GM19372 (cell line): ENCODE measurements at regions not wholly inside any gene's neighbourhood (a gene's known extent, or its start where the extent isn't known, plus 50 kb on each side); places are given as distances from the start of the nearest gene placed in this dataset.

Source experiments
- ATAC-seq: cut with Tn5 transposase; IDR thresholded peaks from one replicate; pipeline ENCODE4 v1.9.1; 2021; ENCODE audit warnings: mild to moderate bottlenecking, low read depth, moderate library complexity; ENCODE audit not compliant: unreplicated experiment

DNA sequence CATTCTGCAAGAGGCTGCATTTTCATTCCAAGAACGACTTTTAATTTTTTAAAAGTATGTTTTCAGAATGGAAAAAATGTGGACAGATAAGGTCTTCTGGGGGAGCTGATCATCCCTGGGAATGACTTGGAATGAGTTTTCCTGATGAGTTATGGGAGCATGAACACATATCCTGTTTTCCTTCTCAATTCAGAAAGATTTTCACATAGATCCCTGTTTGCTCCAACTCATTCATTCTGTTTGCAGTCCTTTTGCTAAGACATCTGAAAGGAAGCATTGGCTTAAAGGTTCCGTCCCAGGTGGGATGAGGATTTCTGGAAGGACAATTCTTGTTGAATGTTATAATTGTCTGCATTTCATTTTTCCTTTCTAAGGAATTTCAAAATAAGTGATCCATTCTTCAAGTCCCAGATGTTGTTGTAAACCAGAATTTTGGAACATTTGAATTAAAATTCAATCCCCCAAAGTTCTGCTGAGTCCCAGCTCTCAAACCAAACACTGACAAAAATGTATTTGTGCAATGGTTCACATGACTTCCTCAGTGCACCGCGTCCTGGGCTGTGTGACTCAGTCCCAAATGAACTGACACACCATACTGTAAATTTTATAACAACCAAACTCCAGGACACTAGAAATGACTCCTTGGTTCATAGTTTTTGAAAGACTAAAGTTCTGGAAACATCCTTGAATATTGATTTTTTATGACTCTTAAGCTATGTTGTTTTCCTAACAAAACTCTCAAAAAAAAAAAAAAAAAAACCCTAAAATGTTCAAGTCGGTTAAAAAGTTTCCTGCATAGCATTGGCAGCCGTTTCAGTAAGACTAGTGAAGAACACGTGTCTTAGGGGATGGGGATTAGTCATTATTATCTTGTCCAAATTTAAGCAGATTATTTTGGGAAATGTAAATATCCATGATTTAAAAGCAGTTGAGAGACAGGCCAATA is 281.8 kb upstream of the TCF4 start:
- ATAC-seq = no peak

DNA sequence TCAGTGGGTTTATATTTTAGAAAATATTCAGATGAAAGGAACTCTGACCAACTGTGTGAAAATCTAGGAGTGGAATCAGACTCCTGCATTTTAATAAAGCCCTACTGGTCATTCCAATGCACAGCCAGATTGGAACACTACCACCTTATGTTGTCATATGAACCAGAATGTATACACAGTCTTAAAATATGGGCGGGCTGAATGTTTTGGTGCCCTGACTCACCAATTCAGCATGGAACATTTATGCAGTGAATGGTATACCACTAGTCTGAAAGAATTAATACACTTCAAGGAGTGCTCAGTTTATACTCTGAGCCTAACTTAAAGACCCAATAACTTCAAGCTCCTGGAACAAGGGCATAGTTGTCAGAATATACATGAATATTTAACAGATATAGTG is 280.9 kb upstream of the TCF4 start:
- no peak for ATAC-seq

DNA sequence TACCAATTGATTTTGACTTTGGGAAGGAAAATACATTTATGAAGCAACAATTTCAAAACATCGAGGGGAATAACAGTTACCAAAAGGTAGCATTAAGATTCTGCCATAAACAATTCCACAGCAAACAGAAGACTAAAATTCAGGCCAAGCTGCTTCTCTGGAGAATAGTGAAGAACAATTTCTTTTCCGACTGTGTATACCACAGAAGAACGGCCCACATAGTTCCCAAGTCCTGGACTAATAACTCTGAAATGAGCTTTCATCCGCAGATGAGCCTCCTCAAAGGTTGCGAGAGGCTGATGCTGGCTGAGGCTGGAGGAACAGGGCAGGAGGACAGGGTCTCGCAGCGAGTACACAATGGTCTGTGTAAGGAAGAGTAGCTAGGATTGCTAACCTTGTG is 278.9 kb upstream of the TCF4 start:
- no peak for ATAC-seq

DNA sequence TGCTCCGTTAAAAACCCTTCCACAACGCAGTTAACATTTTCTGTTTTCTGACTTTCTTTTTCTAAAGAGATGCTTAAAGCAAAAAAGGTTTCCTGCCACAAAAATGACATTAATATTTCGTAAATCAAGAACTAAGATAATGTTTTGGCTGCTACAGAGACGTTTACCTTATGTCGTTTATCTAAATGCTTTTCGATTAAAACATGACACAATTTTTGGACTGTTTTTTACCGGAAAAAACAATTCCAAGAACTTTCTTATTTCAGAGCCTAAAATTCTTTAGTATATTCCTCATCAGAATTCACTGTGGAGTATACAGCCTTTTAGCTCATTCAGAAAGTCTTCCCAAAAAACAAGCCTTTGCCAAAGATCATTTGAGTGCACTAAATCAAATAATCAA is 278.0 kb upstream of the TCF4 start:
- no peak for ATAC-seq

DNA sequence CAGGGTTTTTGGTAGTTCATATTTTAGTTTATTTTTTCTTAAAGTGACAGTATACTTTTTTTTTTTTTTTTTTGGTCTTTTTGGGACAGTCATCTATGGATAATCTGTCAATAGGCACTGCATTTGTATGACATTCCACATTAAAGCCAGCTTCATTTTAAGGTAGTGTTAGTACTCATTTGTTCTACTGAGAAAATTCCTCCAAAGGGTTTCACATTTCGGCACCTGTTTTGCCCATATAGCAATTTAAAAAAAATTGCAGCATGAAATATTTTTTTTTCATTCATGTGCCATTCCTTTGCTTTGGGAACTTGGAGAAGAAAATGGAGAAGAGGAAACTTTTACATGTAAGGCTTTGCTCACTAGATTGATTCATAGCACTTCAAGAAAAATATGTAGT is 276.3 kb upstream of the TCF4 start:
- ATAC-seq = no peak

DNA sequence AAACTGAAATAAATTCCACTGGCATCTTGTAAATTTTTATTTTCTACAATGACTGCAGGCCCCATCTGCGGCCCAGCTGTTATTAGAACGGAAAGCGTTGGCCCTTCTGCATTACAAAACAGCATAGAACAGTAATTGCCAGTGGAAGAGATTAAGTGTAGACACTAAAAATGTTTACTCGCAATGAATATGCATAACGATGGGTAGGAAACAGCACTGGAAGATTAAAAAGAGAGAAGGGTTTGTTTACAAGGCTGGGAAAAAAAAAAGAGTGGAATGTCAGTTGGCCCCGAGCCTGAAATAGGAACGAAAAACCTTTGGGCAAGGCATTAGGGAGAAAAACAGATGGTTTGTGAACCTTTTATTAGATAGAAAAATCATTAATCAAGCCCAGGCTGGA is 275.9 kb upstream of the TCF4 start:
- ATAC-seq = no peak

DNA sequence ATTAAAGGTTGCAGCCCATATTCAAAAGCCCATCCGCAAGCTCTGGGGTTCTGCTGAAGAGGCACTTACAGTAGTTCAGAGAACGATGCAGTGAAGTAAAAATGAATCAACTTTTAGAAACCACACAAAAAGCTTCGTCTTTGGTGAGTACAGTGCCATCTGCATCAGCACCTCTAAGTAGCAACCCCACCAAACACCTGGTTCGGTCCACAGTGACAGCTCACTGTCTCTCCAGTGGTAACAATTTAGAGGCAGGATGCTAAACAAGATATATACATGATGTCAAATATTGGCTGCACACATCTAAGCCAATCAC is 275.4 kb upstream of the TCF4 start:
- no peak for ATAC-seq

DNA sequence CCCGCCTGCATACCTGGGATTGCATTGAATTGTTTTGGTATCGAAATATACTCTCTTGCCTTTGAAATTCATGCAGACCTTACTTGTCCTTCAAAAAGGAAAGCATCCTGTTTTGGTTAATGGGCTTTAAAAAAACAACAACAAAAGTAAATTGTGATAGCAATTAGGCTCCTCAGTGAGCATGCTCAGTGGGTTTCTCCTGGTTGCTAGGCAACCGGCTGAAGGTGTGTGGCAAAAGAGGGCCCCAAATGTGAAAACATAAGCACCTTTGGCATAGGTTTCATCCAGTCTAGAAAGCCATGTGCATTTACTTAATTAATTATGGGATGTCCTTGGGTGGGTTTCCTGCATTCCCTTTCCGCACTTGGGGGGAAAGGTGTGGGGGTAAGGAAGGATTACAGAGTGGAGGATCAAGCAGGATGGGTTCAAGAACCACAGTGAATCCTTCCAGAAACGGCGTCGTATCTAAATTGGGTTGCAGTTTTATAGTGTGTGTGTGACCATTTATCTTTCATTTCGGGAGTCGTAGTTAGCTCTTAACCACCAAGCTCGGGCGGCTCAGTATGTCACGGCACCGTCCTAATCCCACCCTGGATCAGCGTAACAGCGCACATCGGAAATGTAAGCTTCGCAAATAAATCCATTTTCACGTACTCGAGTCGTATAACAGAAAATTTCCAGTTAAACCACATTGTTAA is 274.9 kb upstream of the TCF4 start:
- no peak for ATAC-seq

DNA sequence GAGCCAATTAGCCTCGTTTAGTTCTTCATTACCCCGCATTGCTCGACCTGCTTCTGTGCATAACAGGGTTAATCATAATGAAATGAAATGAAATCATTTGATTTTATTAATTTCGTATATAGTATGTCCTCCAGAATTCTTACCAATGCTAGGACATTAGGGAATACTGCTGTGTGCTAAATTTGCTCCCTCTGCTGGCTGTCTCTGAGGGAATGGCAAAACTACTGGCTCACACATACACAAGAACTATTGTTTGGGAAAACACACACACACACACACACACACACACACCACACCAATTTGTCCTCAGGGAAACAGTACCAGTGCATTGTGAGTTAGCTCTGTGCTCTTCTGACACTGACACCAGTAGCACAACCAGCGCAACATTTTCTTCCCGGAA is 273.3 kb upstream of the TCF4 start:
- no peak for ATAC-seq

DNA sequence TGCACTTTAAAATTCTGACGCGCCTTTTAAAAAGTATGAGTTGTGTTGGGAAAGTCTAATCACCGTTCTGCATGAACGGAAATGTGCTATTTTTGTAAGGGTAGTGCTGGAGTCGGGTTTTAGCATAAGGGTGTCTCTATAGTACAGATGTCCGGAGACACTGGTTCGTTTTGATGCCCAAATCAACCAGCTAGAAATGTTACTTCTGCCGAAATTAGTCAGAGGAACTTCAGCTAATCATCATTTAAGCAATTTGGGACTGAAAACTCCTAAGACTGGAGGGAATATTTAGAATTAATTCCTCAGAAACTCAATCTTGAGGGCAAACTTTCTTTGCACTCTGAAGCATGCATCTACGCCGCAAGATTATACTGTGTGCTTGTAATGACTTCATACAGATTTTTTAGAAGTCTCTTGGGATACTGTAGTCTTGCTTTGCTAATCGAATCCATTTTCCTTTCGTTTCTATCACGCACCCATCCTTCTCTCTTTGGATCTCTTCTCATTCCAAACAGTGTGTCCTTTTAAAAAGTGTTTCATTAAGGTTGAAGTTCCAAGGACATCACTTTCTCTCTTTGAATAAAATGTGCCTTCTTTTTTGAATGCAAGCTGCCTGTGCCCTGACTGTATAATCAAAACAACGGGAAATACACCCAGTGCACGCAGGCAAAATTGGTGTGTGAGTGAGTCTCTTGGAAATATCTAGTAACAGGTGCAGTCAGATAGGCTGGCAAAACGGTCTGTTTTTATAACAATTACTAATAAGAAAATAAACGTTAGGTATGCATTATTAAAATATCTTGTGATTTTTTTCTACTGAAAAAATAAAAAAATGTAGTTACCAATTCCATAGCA is 270.9 kb upstream of the TCF4 start:
- ATAC-seq = no peak

DNA sequence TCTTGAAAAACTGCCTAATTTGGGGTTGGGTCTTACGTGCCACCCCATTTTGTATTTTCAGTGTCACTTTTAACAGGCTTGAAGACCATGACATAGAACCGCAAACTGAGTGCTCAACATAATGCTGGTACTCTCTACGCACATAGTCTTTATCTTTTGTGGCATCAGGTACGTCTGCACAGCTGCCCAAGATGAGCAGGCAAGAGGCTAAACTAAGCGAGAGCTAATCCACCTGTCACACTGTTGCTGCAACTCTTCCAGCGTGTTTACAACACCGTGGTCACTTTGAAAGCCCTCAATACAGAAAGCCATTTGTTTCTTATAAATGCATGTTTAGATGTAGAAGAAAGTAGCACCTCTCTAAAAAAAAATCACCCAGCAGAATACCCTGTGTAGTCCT is 270.0 kb upstream of the TCF4 start:
- no peak for ATAC-seq

DNA sequence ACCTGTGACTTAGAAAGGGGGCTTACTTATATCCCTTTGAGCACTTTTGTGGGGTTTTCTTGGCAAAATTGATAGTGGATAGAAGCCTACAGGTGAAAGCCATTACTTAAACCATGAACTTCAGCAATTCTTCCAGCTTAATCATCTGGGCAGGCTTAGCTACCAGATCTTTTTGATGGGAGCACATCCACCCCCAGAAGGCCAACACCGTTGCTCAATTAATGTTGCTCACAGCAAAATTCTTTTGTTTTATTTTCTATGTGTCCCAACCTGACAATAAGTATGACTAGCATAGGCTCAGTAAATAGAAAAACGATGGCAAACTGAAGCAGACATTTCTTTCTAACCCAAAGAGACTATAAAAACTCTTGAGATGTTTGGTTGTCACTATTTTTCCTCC is 269.4 kb upstream of the TCF4 start:
- no peak for ATAC-seq

DNA sequence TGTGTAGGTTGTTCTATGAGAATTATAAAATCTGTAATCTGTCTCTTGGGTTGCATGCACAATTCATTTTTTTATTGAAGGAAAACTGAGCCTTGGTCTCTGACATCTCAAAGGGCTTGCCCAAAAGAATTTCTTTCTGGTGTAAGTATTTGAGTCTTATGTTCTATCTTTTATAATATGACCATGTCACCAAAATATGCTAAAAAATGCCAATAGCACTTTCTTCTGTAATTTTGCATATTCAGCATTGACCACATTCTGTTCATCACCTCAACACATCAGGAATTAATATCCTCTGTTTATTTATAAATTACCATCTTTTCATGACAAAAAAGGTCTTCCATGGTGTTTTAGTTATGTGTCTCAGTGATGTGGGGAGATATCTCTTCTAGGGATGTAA is 268.7 kb upstream of the TCF4 start:
- no peak for ATAC-seq

DNA sequence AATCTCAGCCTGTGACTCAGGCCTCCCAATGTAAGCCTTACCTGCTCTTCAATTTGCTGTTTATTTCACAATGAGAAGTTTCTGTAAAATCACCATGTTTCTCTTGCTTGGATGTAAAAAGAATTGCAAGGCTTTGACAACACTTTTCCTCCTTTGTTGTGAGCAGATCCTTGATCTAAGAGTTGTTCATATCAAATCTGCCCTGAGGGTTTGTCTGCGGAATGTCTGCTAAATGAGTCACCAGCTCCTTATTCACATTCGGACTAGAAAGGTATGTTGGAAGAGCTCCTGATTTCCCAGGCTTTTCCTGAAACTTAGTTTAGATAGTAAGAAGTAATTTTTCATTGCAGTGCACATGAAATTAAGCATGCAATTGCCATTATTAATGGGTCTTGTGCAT is 268.2 kb upstream of the TCF4 start:
- no peak for ATAC-seq

DNA sequence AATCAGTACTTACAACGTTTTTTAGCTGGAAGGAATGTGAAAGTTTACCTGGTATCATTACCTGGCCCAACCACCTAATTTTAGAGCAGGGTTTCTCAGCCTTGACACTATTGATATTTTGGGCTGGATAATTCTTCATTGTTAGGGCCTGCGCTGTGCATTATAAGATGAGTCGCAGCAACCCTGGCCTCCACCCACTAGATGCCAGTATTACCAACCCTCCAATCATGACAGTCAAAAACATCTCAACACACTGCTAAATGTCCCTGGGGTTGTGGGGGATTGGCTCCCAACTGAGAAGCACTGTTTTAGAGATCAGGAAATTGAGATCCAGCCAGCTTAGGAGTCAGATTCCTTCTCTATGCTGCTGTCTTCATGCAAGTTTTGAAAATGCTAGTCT is 265.3 kb upstream of the TCF4 start:
- ATAC-seq = no peak

DNA sequence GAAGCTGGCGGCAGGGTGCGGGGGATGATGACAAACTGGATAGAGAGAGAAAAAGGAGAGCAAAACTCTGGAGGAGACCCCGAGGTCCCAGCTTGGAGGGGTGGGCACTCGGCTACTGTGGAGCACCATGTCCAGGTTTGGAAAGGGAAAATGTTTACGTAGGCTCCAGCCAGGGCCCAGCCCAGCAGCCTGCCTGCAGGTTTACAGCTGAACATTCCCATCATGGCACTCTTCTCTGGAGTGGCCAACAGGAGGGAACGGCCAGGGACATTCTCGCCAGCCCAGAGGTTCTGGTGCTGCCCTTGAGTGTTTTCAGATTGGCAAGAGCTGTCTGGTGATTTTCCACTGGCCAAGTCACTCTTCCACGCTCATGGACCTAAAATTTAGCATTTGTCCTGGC is 262.9 kb upstream of the TCF4 start:
- ATAC-seq = no peak

DNA sequence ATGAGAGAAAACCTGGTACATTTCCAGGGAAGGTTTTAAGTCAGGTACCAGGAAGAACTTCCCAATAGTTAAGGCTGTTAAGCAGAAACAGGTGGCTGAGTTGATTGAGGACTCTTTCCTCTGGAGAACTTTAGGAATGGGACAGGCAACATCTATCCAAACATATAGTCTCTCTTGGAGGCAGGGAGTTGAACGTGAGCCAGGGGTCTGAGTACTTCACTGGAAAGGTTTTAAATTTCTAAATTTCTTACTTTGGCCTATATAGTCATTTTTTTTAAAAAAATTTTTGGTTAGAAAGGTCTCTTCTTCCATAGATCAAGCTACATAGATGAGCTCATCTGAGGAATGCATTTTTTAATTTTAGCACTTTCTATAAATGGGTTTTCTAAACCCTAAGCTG is 261.4 kb upstream of the TCF4 start:
- no peak for ATAC-seq

DNA sequence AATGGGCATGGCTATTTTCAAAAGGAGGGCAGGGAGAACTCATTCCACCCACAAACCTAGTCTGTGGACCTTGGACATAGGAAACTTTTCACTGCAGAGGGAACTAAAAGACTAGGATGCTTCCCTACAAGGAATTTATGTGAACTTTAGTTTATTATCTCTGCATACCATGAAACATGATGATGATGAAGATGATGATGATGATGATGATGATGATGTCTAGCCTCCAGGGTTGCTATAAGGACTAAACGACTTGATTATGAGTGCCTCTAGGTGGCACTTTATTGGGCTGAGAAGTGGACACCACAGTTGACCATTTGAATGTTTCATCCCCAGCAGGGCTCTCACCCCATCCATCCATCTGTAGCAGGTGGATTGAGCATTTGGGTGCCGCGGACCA is 260.0 kb upstream of the TCF4 start:
- no peak for ATAC-seq

DNA sequence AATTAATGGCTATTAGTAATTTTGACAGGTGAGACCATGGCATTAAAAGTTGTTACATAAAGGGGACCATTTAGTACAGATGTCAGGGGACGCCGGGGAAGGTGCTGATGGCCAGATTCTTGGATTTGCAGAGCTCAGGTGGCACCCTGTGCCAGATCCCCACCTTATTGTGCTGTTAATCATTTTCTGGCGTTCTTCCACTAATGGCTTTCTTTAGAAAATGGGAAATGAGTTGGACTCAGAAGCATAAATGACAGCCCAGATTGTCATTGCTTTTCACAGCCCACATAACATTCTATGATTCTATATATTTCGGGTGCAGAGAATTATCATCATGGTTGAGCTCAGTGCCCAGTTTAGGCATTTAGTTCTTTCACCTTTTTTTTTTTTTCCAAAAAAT is 257.2 kb upstream of the TCF4 start:
- ATAC-seq = no peak

DNA sequence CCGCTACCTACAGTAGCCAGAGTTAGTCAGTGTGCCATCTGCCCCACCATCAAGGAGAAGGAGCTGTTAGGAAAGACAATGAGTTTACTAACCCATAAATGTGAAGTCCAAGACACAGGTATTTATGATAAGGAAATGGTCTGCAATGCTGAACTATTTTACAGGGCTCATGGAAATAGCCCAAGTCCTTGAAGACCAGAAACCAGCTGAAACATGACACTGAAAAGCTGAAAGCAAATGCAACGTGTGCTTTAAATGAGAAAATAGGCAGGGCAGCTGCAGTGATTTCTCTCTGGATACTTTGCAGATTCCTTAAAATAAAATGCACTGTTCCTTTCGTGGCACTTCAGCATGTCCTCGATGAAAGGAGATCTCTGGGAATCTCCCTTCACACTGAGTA is 256.4 kb upstream of the TCF4 start:
- ATAC-seq = no peak

DNA sequence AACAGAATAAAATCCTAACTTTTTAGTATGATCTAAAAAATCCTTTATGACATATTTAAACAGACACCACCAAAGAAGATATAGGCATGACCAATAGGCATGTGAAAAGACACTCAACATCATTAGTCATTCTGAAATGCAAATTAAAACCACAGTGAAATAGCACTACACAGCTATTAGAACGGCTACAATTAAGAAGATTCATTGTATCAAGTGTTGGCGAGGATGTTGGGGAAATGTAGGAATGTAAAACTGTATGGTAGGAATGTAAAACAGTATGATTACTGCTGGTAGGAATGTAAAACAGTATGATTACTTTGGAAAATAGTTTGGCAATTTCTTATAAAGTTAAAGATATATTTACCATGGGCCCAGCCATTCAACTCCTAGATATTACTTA is 253.3 kb upstream of the TCF4 start:
- no peak for ATAC-seq
